ENCODE measurements at regions not wholly inside any gene's neighbourhood (a gene's known extent, or its start where the extent isn't known, plus 50 kb on each side); places are given as distances from the start of the nearest gene placed in this dataset.

DNA sequence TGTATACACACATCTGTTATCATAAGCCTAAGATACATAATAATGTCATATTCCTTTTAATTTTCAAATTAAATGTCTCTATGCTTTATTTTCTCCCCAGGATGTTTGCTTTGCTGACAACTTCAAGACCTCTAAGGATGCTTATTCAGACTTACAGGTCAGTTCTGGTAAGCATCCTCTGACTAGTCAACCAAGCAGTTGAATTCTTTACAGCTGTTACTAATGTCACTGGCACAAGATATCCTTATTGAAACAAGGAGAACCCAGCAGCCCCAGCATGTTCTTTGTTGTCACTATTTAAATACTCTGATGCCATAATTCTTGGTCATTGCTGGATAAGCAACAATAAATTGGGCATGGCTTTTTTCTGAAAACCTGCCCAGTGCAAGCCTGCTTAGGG is 232.3 kb upstream of the PMFBP1 start:
- peak; percentile 38 for DNase-seq

- DNase-seq = no peak
Observed at GRCh38 chr16:72401084-72401361, 229.1 kb upstream of the PMFBP1 start.

DNA sequence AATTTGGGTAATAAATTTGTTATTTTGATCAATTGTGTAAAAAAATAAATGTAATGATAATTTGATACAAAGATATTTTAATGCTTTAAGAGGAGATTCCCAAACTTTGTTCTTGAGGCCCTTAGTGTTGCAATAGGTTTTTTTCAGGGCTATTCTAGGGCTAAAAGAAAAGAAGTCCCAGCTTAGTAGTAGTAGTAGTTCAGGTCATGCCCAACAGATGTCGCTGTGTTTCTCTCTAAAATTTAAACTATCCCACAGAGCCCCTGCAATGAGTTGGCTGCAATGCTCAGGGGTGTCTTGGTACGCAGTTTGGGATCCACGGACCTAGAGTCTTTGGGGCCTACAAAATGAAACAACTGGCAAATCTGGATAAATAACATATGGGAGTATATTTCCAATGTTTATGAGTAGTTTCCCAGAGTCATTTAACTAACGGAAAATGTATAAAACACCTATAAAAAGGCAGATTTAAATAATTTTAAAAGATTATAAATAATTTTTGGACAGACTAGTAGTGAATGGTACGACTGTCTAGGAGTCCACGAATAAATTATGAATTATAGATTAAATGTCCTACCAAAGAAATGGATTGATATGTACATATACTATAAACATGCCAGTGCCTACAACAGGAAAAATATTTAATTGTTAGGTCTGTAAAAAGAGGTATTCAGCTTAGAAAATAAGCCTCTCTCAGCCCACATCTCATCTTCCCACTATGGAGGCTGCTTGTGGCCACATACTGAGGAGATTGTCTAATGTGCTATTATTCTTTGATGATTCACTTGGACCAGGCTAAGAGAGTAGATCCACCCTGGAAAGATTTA is 228.5 kb upstream of the PMFBP1 start:
- DNase-seq = peak; percentile 70

- no peak for DNase-seq
Observed at GRCh38 chr16:72399811-72400210, 227.9 kb upstream of the PMFBP1 start.

GRCh38 chr16:72397876-72398275 is 225.9 kb upstream of the PMFBP1 start:
- DNase-seq = no peak

DNA sequence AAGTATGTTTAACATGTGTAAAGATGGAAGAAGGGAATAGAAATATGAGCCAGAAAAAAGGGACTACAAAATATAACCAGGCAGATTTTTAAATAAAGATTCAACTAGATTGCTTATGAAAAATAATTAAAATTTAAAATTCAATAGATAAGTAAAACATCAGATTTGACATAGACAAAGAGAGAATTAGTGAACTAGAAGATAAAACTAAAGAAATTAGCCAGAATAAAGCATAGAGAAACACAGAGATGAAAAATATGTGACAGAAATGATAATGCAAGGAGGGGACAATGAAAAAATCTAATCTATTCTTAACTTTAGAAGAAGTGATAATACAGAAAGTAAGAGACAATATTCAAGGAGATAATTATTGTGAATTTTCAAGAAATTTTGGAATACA is 222.6 kb upstream of the PMFBP1 start:
- no peak for DNase-seq

DNA sequence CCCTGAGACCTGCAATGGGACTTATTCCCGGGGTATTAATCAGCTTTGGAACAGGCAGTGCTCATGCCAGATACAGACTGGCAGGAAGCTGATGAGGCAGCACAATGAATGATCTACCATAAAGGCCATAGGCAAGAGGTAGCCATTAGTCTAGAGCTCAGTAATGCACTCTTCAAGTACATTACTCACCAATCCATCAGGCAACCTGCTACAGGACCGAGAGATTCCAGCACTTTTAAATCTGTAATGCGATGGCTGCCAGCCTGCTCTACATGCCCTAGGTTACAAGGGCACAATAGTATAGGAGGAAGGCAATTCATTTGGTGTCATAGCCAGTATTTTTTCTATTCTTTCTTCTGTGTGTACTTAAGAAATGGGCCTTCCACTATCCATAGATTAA is 217.8 kb upstream of the PMFBP1 start:
- DNase-seq = no peak

DNA sequence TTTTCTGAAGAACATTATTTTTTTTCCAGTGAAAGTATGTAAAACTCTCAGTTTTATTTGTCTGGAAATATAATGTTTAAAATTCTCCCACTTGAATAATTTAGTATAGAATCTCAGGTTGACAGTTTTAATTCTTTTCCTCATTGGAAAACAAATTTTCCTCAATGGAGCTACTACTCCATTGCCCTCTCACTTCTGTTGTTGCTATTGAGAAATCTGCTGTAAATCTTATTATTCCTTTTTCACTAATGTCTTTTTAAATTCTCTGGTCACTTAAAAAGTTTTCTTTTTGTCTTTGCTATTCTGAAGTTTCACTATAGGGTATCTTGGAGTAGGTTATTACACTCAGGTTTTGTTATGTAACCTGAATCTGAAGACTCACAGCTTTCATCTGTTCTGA is 216.1 kb upstream of the PMFBP1 start:
- DNase-seq = no peak

- DNase-seq = no peak
Observed at GRCh38 chr16:72384651-72385050, 212.7 kb upstream of the PMFBP1 start.

- no peak for DNase-seq
Observed at GRCh38 chr16:72380283-72380682, 208.3 kb upstream of the PMFBP1 start.

DNA sequence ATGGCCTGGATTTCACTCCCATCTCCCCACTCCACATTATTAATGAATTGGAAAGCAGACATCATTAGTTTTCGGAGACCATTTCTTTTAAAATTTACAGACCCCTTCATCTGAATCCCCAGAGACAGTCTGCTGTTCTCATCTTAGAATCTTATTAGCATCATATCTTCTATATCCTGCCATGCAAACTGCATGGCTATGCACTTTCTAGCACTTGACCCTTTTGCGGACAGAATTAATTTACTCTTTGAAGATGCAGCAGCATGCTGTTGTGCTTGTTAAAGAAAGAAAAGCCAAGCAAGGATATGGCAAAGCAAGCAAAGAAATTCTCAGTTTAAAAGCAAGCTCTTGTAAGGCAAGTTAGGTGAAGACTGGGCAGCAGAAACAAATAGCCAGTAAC is 201.2 kb upstream of the PMFBP1 start:
- no peak for DNase-seq

DNA sequence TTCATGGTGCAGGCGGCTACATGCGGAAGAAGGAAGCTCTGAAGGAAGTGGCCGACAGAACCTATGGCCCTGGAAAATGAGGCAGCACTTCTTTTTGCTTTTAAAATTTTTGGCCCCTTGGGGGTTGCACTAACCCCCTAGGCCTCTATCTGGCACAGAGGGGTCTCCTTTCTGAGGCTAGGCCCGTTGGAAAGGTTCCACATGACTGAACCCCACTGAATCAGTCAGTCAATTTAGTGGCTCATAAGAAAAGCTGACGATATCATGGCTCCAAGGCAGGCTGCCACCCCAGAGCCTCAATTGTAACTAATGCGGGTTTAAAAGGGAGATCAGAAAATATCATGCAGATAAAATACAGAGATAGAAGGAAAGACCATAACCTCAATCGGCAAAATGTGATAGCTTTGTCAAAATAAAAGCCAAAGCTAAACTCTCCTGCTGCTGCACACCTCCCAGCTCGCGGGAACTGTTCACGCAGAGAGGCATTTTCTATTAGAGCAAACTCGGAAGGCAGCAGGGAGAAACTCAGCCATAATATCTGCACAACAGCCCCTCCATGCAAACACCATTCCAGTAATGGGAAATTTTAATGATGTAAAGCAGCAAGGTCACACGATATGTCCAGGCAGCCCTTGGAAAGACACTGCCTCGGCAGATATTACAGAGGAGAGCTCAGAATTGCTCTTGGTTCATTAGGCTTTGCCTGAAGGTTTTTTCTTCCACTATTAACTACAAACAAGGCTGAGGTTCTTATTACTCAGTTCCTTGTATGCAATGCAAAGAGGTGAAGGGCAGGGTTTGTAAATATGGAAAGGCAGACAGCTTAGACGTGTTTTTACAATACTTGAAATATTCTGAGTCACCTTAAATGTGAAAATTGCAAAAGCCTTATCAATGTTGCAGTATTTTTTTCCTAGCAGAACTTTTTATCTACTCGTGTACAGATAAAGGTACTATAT is 200.4 kb upstream of the PMFBP1 start:
- no peak for DNase-seq

- DNase-seq = peak; percentile 16
Observed at GRCh38 chr16:72371307-72372086, 199.5 kb upstream of the PMFBP1 start.

DNA sequence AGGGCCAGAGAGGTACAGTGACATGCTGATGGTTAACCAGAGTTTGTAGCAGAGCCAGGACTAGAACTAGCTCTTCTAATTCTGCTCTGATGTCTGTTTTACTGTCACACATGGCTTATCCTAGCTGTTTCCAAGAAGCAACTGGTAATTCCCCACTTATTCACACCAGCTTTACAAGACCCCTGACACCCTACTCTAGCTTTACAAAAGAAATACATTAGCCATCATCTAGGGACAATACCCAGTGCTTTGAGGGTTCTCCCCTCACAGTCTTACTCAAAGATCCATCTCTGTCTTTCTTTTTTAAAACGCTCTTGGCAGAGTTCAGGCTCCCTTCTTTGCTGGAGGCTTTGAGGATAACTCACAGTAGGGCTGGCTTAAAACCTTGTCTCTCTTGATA is 197.3 kb upstream of the PMFBP1 start:
- no peak for DNase-seq

DNA sequence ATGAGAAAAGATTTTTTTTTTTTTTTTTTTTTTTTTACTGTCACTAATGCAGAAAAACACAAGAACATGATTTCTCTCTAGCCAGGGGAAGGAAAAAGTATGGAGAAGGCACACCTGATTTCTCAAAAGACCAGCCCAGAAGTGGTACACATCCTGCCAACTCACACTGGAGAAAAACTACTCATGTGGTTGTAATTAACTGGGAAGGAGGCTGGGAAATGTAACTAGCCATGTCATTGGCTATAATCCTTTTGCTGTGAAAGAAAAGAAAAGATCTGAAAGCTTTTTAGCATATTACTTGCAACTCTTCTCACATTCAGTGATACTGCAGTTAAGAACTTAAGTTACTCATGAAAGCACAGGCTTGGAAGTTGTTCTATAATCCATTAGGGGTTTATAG is 195.9 kb upstream of the PMFBP1 start:
- DNase-seq = no peak

- DNase-seq = no peak
Observed at GRCh38 chr16:72362973-72363372, 191.0 kb upstream of the PMFBP1 start.

GRCh38 chr16:72362476-72362875 is 190.5 kb upstream of the PMFBP1 start:
- no peak for DNase-seq

DNA sequence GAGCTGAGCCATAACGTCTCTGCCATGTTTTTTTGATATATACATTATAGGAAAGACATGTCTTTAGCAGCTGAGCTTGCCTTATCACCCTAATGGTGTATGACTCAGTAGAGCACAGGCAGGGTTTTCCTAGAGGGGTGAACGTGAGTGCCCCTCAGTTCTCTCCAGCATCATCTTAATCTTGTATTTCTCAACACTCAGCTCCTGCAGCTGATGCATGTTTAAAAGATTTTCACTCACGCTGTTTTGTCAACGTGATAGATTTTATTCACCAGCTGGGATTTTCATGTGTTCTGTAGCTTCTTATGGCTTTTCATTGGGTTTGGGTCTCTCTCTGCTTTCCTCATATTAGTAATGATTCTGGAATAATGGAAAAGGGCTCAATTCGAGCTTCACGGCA is 186.0 kb upstream of the PMFBP1 start:
- no peak for DNase-seq

GRCh38 chr16:72355561-72355960 is 183.6 kb upstream of the PMFBP1 start:
- peak; percentile 56 for DNase-seq

GRCh38 chr16:72349719-72350118 is 177.8 kb upstream of the PMFBP1 start:
- DNase-seq = no peak

DNA sequence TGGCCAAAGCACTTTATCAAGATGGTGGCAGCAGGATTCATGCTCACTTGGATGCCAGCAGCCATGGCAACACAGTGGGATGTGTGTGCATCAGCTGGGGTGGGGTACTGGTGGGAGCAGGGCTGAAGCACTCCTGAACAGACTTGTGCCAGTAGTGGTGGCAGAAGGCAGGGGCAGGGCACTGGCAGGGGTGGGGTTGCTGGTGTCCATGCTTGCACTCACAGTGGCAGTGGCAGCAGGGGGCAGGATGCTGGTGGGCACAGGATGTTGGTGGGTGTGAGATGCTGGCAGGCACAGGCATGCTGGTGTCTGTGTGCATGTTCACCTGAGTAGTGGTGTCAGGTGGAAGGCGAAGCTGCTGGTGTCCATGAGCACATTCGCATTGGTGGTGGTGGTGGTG is 161.0 kb upstream of the PMFBP1 start:
- no peak for DNase-seq

- no peak for DNase-seq
Observed at GRCh38 chr16:72324578-72324977, 152.6 kb upstream of the PMFBP1 start.

DNA sequence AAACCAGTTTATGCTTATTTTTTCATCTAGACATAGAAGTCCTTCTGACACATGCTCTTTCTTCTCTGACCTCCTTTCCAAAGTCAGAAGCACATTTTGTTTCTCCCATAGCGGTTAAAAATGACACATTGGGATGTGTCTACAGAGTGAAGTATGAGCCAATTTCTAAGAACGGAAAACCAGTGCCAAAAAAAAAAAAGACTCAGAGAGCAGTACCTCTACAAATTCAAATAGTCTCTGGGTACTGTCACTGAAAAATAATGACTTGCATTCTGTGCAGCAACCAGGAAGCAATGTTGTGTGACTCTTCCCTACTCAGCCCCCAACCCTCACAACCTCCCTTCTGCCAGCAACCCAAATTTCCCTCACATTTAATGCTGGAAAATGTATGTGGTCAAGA is 145.5 kb upstream of the PMFBP1 start:
- peak; percentile 37 for DNase-seq

All from fibroblast of skin of back (primary cell).